ENCODE measurements at regions not wholly inside any gene's neighbourhood (a gene's known extent, or its start where the extent isn't known, plus 50 kb on each side); places are given as distances from the start of the nearest gene placed in this dataset.

- DNase-seq: no peak
Measured at GRCh38 chr1:186550832-186551231, 89.9 kb upstream of the PDC start.

GRCh38 chr1:186541003-186541402 lies 80.1 kb upstream of the PDC start:
- no peak for DNase-seq

- no peak for DNase-seq
Measured at GRCh38 chr1:186540521-186540920, 79.6 kb upstream of the PDC start.

- DNase-seq: no peak
Measured at GRCh38 chr1:186536273-186536890, 75.5 kb upstream of the PDC start.

- no peak for DNase-seq
Measured at GRCh38 chr1:186535388-186536133, 74.6 kb upstream of the PDC start.

GRCh38 chr1:186534401-186534800 lies 73.5 kb upstream of the PDC start:
- DNase-seq: no peak

GRCh38 chr1:186532466-186532865 lies 71.6 kb upstream of the PDC start:
- no peak for DNase-seq

GRCh38 chr1:186531561-186532165 lies 70.7 kb upstream of the PDC start:
- DNase-seq: no peak

GRCh38 chr1:186530109-186530508 lies 69.2 kb upstream of the PDC start:
- no peak for DNase-seq

GRCh38 chr1:186519982-186520381 lies 59.1 kb upstream of the PDC start:
- no peak for DNase-seq

GRCh38 chr1:186518822-186519381 lies 58.0 kb upstream of the PDC start:
- DNase-seq: no peak

- no peak for DNase-seq
Measured at GRCh38 chr1:186518395-186518794, 57.5 kb upstream of the PDC start.

GRCh38 chr1:186514367-186514766 lies 53.5 kb upstream of the PDC start:
- DNase-seq: no peak

GRCh38 chr1:186513526-186513925 lies 52.6 kb upstream of the PDC start:
- no peak for DNase-seq

GRCh38 chr1:186512698-186513457 lies 52.0 kb upstream of the PDC start:
- no peak for DNase-seq

GRCh38 chr1:186511761-186512637 lies 51.1 kb upstream of the PDC start:
- no peak for DNase-seq
